Cardiac fibroblast (primary cell): ENCODE measurements at regions not wholly inside any gene's neighbourhood (a gene's known extent, or its start where the extent isn't known, plus 50 kb on each side); places are given as distances from the start of the nearest gene placed in this dataset.

Experiments used
- DNase-seq, 2 donors: peaks; one replicate each; pipeline versions ENCODE4 v3.0.0 to v3.0.0-alpha.2; 2010; ENCODE audit warnings: low read depth in 2 of 2
- H3K4me3 ChIP-seq, 2 donors: replicated peaks in 1 of 2; 1 replicate in 1 of 2; 2 replicates in 1 of 2; pipeline ENCODE4 v1.5.1; 2011; ENCODE audit warnings: low read depth in 2 of 2, low read length in 2 of 2, mild to moderate bottlenecking in 2 of 2, moderate library complexity in 1 of 2
- CTCF ChIP-seq: IDR thresholded peaks from one replicate; pipeline ENCODE4 v1.5.1; 2011; ENCODE audit warnings: low read depth, mild to moderate bottlenecking, low read length, inconsistent platforms

- DNase-seq, result no peak
- H3K4me3 ChIP-seq, result no peak overlapping the region
- no peak for TF ChIP-seq CTCF
These were observed 1276.1 kb upstream of the FAM98A start for GRCh38 chr2:34875091-34875745.

DNA sequence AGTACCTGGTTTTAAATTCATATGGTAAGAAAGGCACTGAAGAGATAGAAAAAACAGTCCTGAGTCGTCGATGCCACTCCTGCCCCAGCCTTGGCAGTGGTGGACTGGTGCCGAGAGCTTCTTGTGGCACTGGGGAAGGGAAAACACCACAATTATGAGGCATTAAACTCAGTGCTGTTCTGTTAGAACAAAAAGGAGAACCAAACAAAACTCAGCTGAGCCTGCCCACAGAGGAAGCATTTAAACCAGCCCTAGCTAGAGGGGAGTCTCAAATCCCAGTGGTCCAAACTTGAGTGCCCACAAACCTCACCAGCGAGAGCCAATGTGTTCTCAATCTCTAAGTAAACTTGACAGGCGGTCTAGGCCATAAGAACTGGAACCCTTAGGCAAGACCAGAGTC, 1254.5 kb upstream of the FAM98A start:
- TF ChIP-seq CTCF, result no peak
- H3K4me3 ChIP-seq, result no peak overlapping the region
- no peak for DNase-seq

- no peak for DNase-seq
- no peak for TF ChIP-seq CTCF
These were observed 1252.7 kb upstream of the FAM98A start for GRCh38 chr2:34851804-34852203.

GRCh38 chr2:34849827-34850226, 1250.7 kb upstream of the FAM98A start:
- TF ChIP-seq CTCF, result no peak
- no peak overlapping the region for H3K4me3 ChIP-seq
- no peak for DNase-seq

More at GRCh38 chr2:34851804-34852203, 1252.7 kb upstream of the FAM98A start:
- H3K4me3 ChIP-seq, result no peak overlapping the region

DNA sequence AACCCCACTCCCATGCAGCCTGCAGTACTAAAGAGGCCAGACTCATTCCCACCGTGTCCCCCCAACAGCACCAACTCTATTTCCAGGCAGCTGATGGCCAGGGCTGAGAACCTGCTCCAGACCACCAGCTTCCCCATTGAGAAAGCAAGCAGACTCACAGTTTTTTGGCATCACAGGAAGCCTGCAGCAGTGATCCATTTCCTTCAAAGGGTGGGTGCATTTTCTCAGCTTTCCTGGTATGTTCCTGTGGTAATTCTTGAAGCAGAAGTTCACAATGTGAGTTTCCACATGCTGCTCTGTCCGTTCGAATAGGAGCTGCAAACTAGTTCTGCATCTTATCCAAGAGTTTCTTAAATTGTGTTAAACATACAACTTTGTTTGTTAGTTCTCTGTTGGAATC, 1249.6 kb upstream of the FAM98A start:
- no peak overlapping the region for H3K4me3 ChIP-seq
- no peak for TF ChIP-seq CTCF
- no peak for DNase-seq

DNA sequence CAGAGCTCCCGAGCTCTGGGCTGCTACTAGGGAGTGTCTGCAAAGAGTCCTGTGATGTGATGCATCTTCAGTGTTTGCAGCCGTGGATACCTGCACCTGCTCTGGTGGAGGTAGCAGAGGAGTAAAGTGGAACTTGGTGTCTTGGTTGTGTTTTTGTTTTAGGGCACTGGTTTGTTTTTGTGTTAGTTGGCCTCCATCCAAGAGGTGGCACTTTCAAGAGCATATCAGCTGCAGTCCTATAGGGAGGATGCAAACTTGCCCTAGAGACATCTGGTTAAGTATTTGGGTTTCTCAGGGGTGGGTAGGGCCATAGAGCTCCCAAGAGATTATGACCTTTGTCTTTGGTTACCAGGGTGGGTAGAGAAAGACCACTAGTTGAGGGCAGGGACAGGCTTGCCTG, 1249.0 kb upstream of the FAM98A start:
- DNase-seq, result no peak
- no peak overlapping the region for H3K4me3 ChIP-seq
- no peak for TF ChIP-seq CTCF

DNA sequence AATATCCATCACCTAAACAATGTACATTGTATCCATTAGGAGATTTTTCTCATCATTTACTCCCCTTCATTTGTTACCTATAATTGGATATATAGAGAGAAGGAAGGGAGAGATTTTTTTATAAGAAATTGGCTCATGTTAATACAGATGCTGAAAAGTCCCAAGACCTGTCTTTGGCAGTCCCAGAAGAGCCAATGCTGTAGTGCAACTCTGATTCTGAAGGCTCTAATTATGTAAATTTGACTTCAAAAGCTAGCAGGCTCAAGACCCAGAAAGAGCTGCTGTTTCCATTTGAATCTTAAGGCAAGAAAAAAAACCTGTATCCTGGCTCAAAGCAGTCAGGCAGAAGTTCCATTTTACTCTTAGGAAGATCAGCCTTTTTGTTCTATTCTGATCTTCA, 1245.5 kb upstream of the FAM98A start:
- no peak for DNase-seq
- H3K4me3 ChIP-seq, result no peak overlapping the region
- no peak for TF ChIP-seq CTCF
